Spinal cord (tissue), 9 donors: ENCODE measurements at regions not wholly inside any gene's neighbourhood (a gene's known extent, or its start where the extent isn't known, plus 50 kb on each side); places are given as distances from the start of the nearest gene placed in this dataset.
A peak's percentile ranks its signal among the peaks of the same experiment; 100 is the strongest.
"Not testable (repeated sequence)": the region's sequence is repeated elsewhere in the genome, so short reads cannot be mapped to it uniquely, and the experiment has no call there.

ENCODE experiments used
- DNase-seq, 6 donors: peaks; one replicate each; pipeline versions ENCODE4 v3.0.0 to v3.0.0-alpha.2; 2013 to 2015; ENCODE audit warnings: low spot score in 6 of 6, low read depth in 4 of 6
- H3K27ac ChIP-seq: one replicate; pipeline ENCODE4 v1.5.1; 2013; ENCODE audit warnings: low read depth, low read length, control low read depth
- H3K27me3 ChIP-seq: one replicate; pipeline ENCODE4 v1.6.1; 2013; ENCODE audit warnings: low read length; ENCODE audit not compliant: control insufficient read depth, insufficient read depth
- H3K36me3 ChIP-seq: one replicate; pipeline ENCODE4 v1.6.1; 2013; ENCODE audit warnings: low read length; ENCODE audit not compliant: control insufficient read depth, insufficient read depth
- H3K4me1 ChIP-seq: one replicate; pipeline ENCODE4 v1.6.1; 2013; ENCODE audit warnings: low read length; ENCODE audit not compliant: control insufficient read depth, insufficient read depth
- H3K4me3 ChIP-seq: one replicate; pipeline ENCODE4 v1.5.1; 2013; ENCODE audit warnings: low read depth, low read length, control low read depth
- H3K9me3 ChIP-seq: one replicate; pipeline ENCODE4 v1.6.1; 2013; ENCODE audit warnings: low read length; ENCODE audit not compliant: control insufficient read depth, insufficient read depth
- WGBS: methylation state at CpG from one replicate; pipeline ENCODE4 v1.1.5; 2013; ENCODE audit warnings: missing lambda C conversion rate; ENCODE audit not compliant: insufficient coverage; 5-methylcytosine and 5-hydroxymethylcytosine counted together
- donor health status: healthy.

DNA sequence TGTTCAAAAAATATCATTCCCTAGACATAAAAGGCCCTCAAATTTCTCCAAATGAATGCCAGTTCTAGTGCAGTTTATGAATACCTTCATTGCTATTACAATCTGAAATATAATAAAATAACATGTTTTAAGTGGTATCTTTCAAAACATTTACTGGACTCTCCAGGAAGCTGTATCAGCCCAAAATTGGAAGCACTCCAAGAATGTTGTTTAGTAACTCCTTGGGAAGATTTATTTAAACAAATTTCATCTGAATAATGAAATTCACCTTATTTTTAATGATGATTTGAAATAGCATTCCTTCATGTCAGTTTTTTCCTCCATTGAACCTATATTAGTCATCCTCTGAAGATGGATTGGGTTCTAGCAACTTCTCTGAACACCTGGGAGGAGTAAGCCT, 217.2 kb upstream of the PCDH18 start:
- Histone ChIP-seq H3K27ac (no peak overlapping the region), H3K4me3 (no peak overlapping the region), H3K9me3 (no peaks in the 10 kb centered on the region), H3K4me1 (no peaks in the 10 kb centered on the region), H3K27me3 (no peaks in the 10 kb centered on the region), H3K36me3 (no peaks in the 10 kb centered on the region)
- no peak for DNase-seq

DNA sequence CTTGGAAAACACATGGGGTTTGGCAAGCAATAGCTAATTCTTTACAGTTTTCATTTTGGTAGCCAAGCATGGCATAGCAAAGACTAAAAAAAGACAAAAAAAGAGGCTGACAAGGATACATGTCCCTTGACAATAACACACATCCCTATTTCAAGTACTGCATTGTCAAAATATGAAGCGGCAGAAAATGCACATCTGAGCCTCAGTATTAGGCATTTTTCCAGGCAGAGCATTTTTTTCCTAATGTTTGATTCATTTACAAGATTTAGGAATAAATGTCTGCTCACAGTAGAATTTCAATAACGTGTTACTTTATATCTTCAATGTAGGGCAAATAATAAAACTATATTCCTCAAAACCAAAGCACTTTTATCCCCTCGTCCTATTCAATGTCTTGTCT, 216.3 kb upstream of the PCDH18 start:
- Histone ChIP-seq H3K4me1 (no peaks in the 10 kb centered on the region), H3K4me3 (no peak overlapping the region), H3K36me3 (no peaks in the 10 kb centered on the region), H3K27ac (no peak overlapping the region), H3K9me3 (no peaks in the 10 kb centered on the region), H3K27me3 (no peaks in the 10 kb centered on the region)
- WGBS, result no CpG with 5 or more reads among the region's 3 CpGs
- peak in 1 of 6 donors; percentile 7 for DNase-seq

DNA sequence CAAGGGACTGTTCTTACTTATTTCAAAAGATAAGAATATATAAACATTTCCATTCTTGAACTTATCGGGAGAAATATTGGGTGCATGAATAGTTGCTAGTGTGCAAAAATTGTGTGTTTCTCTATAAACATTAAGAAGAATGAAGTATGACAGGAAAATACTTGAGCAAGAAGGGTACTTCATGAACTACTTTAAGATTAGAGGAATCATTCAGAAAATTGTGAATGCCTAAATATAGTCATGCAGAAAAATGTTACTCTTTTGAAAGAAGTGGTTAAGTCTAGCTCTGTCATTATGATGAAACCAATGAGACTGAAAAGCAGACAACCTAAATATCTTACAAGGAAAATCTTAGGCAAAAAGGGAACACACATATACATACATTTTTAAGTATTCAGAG, 207.8 kb upstream of the PCDH18 start:
- no peak overlapping the region for H3K27ac ChIP-seq
- no peak overlapping the region for H3K4me3 ChIP-seq
- no peaks in the 10 kb centered on the region for H3K36me3 ChIP-seq
- no peaks in the 10 kb centered on the region for H3K27me3 ChIP-seq
- no CpG with 5 or more reads among the region's 1 CpG for whole genome bisulfite sequencing
- DNase-seq, result no peak
- H3K9me3 ChIP-seq, result no peaks in the 10 kb centered on the region
- H3K4me1 ChIP-seq, result no peaks in the 10 kb centered on the region

DNA sequence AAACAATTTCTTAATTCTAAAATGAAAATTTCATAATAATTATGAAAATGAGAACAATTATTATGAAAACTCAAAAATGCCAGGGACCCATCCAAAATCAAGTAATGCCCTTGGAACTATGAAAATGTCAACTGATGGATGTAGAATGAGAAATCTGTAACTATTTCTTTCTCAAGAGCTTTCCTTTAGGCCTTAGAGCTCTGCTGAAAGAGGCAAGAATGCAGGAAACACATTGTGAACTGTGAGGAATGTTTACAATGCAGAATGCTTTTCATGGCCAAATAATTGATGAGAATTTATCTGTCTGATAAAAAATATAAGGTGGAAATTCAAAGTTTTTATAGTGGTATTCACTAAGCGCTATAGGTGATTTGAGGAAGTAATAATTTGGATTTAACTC, 207.1 kb upstream of the PCDH18 start:
- no peak overlapping the region for H3K4me3 ChIP-seq
- no peak overlapping the region for H3K27ac ChIP-seq
- H3K36me3 ChIP-seq, result no peaks in the 10 kb centered on the region
- no CpG with 5 or more reads among the region's 1 CpG for WGBS
- no peaks in the 10 kb centered on the region for H3K27me3 ChIP-seq
- no peaks in the 10 kb centered on the region for H3K4me1 ChIP-seq
- DNase-seq, result no peak
- no peaks in the 10 kb centered on the region for H3K9me3 ChIP-seq

DNA sequence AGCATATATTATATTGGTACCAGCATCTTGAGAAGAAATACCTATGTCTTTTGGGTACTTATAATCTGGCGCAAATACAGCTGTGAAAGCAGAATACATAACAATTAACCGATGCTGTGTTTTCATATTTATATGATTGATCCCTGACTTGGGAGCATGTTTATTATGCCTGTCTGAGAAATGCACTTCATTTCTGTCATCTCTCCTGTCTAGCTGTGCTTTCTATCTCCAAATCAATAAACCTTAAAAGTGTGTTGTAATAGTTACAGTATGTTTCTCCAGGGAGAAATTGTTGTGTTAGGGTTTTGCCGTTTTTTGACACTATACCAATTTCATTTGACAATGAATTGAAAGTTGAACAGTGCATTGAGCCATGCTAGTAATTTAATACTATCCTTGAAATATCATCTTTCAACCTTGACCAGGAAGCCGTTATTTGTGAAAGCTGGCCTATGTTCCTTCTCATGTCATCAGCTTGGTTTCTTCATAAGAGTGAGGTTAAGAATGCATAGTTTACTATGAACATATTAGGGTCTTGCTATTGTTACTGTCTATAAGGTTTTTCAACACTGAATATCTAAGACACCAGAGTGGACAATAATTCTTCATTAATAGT, 206.2 kb upstream of the PCDH18 start:
- Histone ChIP-seq H3K4me1 (no peaks in the 10 kb centered on the region), H3K27ac (no peak overlapping the region), H3K4me3 (no peak overlapping the region), H3K9me3 (no peaks in the 10 kb centered on the region), H3K27me3 (no peaks in the 10 kb centered on the region), H3K36me3 (no peaks in the 10 kb centered on the region)
- DNase-seq, result peak in 1 of 6 donors; percentile 65
- no CpG with 5 or more reads among the region's 4 CpGs for WGBS

DNA sequence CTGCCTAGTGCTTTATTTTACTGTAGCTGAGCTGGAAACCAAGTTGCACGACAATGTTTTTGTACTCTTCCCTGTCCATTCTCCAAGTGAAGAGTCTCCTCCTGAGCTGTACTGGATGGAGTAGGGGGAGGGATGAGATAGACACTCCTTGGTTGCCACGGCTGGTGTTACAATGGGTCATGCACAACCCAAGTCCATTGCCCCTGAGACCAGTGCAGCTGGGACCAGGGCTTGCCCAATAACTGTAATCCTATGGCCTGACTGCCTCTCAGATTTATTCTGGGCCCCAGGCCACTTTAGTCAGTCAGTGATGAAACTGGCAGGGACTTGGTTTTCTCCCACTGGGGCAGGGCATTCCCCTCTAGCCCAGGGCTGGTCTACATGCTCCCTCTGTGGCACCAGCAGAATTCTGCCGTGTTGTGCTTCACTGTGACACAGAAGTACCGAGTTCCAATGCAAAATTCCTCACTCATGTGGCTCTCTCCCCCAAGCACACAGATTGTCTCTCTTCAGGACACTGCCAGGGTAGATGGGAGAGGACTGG, 203.3 kb upstream of the PCDH18 start:
- 97% methylated on average over 4 of the region's 4 CpGs for WGBS
- H3K4me1 ChIP-seq, result no peaks in the 10 kb centered on the region
- no peak overlapping the region for H3K4me3 ChIP-seq
- H3K36me3 ChIP-seq, result no peaks in the 10 kb centered on the region
- no peak overlapping the region for H3K27ac ChIP-seq
- H3K9me3 ChIP-seq, result no peaks in the 10 kb centered on the region
- no peaks in the 10 kb centered on the region for H3K27me3 ChIP-seq
- no peak for DNase-seq

DNA sequence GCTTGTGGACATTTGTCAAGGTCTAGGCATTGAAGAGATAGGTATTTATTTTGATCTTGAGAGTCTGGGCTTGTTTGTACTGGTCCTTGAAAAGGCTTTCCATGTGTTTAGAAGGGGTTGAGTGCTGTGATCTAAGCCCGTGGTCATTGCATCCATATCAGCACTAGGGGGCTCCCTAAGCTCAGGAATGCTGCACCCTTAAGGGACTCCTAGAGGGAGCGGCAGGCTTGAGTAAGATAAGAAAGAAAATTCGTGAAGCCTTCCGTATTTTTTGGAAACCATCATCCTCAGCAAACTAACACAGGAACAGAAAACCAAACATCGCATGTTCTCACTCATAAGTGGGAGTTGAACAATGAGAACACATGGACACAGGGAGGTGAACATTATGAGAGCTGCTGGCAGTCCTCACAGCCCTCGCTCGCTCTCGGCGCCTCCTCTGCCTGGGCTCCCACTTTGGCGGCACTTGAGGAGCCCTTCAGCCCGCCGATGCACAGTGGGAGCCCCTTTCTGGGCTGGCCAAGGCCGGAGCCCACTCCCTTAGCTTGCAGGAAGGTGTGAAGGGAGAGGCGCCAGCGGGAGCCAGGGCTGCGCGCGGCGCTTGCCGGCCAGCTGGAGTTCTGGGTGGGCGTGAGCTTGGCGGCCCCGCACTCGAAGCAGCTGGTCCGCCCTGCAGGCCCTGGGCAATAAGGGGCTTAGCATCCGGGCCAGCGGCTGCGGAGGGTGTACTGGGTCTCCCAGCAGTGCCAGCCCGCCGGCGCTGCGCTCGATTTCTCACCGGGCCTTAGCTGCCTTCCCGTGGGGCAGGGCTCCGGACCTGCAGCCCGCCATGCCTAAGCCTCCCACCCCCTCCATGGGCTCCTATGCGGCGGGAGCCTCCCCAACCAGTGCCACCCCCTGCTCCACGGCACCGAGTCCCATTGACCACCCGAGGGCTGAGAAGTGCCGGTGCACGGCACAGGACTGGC, 201.2 kb upstream of the PCDH18 start:
- not testable (repeated sequence) for H3K4me1 ChIP-seq, H3K36me3 ChIP-seq, H3K9me3 ChIP-seq, H3K27me3 ChIP-seq, H3K4me3 ChIP-seq, DNase-seq, H3K27ac ChIP-seq
- 94% methylated on average over 38 of the region's 44 CpGs for WGBS

DNA sequence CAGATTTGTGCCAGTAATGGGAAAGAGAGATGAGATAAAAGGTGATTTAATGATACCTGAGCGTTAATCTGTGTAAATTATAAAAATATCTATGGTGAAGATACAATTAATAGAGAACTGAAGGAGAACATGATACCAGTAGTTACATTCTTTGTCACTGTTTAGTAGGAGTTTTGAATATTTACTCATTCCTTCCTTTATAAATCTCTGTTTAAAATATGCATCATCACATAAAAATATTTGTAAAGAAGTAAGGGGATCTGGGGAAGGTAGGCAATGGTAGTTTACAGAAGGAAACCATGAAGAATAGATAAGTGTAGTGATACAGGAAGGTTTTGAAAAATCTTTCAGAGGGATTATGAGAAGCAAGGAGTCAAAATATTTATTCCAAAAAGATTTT, 190.6 kb upstream of the PCDH18 start:
- WGBS, result no CpG with 5 or more reads among the region's 1 CpG
- H3K36me3 ChIP-seq, result no peaks in the 10 kb centered on the region
- no peaks in the 10 kb centered on the region for H3K9me3 ChIP-seq
- no peak overlapping the region for H3K27ac ChIP-seq
- no peaks in the 10 kb centered on the region for H3K4me1 ChIP-seq
- H3K4me3 ChIP-seq, result no peak overlapping the region
- DNase-seq, result no peak
- no peaks in the 10 kb centered on the region for H3K27me3 ChIP-seq

DNA sequence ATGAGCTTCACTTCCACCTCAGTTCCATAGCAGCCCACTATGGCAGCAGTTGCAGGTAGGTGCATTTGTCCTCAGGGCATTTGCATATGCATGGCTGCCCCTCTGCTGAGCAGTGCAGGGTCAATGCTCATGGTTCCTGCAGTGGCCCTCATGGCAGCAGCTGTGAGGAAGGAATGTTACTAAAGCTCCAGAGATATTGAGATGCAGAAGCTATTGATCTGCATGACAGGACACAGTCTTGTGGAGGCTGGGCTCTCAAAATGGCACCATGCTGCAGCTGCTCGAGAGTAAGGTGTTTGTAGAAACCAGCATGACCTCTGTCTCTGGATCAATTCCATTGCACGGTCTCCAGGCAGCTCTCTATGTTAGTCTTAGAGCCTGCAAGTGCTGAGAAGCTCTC, 179.2 kb upstream of the PCDH18 start:
- H3K36me3 ChIP-seq, result no peaks in the 10 kb centered on the region
- no peak overlapping the region for H3K4me3 ChIP-seq
- WGBS, result 67% methylated on average over 1 of the region's 2 CpGs
- DNase-seq, result no peak
- no peak overlapping the region for H3K27ac ChIP-seq
- no peaks in the 10 kb centered on the region for H3K9me3 ChIP-seq
- no peaks in the 10 kb centered on the region for H3K4me1 ChIP-seq
- H3K27me3 ChIP-seq, result no peaks in the 10 kb centered on the region

DNA sequence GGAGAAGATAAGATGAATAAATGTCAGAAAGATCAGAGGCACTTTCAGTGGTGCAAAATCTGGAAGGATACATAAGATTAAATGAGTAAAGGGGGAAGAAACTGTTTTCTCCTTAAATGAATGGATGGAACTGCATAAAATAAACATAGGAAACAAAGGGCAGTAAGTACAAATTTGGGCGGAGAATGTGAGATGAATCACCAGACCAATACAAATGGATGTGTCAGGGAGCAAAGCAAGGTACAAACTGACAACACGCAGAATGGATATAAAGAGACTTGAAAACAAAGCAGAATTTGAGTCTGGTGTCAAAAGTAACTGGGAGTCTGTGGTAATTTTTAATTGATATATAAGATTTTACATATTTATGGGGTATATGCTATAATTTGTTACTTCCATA, 175.3 kb upstream of the PCDH18 start:
- Histone ChIP-seq H3K9me3 (no peaks in the 10 kb centered on the region), H3K27ac (no peak overlapping the region), H3K4me3 (no peak overlapping the region), H3K27me3 (no peaks in the 10 kb centered on the region), H3K36me3 (no peaks in the 10 kb centered on the region), H3K4me1 (no peaks in the 10 kb centered on the region)
- 100% methylated on average over 1 of the region's 2 CpGs for WGBS
- DNase-seq, result no peak
